ENCODE measurements at regions not wholly inside any gene's neighbourhood (a gene's known extent, or its start where the extent isn't known, plus 50 kb on each side); places are given as distances from the start of the nearest gene placed in this dataset.

GRCh38 chr2:3044587-3045317 lies 332.9 kb downstream of the EIPR1 start:
- no peak for TF ChIP-seq CTCF (IDR thresholded peaks at IDR 0.05; ENCODE audit: low read length)
- TF ChIP-seq EZH2phosphoT487 (IDR thresholded peaks at IDR 0.05; ENCODE audit: low read length) = no peak

All from MM.1S (cell line).